ENCODE measurements at regions not wholly inside any gene's neighbourhood (a gene's known extent, or its start where the extent isn't known, plus 50 kb on each side); places are given as distances from the start of the nearest gene placed in this dataset.

DNA sequence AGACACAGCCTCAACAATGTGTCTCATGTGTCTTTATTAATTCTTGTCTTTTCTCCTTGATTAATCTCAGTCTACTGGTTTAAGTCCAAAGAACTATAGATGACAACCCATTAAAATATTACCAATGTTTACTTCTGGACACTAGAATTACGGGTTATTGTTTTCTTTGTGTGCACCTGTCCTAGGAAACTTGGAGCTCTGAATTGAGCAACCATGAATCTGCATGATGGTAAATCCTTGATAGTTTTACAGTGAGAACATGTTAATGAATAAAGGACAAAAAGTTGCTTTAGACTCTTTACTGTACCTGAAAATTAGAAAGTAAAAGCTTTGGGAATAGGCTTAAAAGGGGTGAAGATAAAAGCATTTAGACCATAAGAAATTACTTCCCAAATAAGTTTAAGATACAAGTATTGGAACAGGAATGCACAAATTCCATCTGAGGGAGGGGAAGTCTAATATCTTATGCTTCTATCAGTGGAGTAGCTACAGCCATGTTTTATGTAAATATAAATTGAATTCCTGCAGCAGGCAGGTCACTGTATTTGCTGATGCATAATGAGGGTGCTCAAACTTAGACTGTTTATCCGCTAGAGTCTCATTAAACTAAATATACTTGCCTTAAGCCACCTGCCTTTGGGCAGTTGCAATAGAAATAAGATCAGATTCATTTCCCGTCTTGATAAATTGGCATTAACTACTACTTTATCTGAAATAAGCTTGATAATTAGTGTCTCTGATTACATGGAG lies 603.7 kb upstream of the GCFC2 start:
- DNase-seq: no peak

- DNase-seq: no peak
These were observed 601.5 kb upstream of the GCFC2 start for GRCh38 chr2:76312236-76312635.

GRCh38 chr2:76311728-76312127 lies 601.0 kb upstream of the GCFC2 start:
- no peak for DNase-seq

GRCh38 chr2:76310894-76311633 lies 600.3 kb upstream of the GCFC2 start:
- DNase-seq: no peak

GRCh38 chr2:76307495-76307894 lies 596.8 kb upstream of the GCFC2 start:
- DNase-seq: no peak

DNA sequence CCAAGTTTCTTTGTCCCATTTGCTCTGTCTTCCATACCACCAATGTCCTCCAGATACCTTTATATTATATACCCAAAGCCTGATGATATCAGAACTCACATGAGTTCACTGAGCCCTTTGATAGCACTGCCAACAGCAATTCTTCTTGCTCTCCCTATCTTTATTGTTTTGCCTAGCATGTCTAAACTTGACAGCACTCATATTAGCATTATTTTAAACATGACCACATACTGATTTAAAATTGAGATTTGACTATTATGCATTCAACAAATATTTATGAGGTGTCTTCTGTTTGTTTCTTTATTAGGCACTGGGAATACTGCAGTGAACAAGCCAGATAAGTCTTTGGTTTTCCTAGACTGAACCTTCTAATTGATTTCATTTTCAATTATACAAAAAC lies 587.3 kb upstream of the GCFC2 start:
- DNase-seq: no peak

DNA sequence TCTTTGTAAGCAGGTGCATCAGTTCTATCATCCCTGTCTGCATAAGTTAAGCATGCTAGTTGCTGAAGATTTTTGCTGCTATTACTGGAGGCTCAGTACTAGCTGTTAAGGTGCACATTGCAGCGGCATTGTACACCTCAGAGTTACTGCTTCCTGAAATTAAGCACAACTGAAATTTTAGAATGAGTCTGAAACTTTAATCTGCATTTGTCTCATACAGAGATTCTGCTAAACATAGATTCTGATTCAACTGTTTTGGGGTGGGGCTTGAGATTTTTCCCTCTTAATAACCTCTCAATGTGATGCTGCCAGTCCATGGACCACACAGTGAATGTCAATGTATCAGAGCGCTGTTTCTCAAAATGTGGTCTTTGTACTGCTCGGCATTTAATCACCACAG lies 585.7 kb upstream of the GCFC2 start:
- DNase-seq: no peak

DNA sequence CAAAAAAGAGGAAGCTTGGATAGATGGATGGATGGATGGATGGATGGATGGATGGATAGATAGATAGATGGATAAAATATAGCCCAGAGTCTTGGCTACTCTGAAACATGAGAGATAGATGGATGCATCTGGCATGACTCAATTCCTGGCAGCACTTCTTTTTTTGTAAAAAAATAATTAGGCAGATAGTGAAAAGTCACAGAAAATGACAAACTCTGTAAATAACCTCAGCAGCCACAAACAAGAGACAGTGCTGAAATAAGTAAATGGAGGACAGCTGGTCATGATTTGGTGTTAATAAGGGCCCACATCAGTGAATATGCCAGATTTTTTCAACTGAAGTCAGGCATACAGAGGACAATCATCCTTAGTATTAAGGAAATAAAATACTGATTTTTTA lies 585.0 kb upstream of the GCFC2 start:
- no peak for DNase-seq

DNA sequence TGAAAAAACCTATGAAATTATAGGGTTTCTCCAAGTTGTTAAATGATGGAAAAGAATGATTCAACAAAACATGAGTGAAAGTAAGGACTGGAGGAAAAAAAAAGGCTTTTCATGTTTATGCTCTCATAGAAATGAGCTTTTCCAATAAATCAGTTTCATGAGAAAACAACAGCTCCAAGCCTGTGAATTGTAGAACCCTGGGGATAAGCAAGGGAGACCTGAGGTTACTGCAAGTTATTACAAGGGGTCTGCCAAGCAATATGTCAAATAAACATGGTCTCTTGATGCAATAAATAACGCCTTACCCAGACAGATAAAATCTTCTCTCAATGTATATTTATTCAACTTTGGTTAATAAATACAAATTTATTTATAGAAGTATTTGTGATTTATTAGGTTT lies 577.9 kb upstream of the GCFC2 start:
- no peak for DNase-seq

GRCh38 chr2:76288146-76288545 lies 577.4 kb upstream of the GCFC2 start:
- DNase-seq: no peak

DNA sequence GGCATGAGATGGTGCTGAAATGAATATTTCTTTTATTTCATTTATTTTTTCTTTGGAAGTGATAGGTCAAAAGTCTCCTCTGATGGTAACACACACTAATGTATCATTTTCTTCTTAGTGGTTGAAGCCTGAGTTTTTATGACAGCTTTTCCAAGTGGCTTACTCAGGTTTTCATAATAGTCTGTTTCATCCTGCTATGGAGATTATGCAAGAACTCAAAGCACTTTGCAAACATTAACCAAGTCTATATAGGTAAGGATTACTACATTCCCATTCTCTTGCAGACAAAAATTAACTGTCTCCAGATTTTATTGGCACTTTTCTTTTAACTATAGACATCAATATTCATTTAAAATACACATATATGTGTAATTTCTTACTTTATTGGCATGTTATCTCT lies 572.6 kb upstream of the GCFC2 start:
- no peak for DNase-seq

GRCh38 chr2:76281156-76281841 lies 570.6 kb upstream of the GCFC2 start:
- DNase-seq: no peak

DNA sequence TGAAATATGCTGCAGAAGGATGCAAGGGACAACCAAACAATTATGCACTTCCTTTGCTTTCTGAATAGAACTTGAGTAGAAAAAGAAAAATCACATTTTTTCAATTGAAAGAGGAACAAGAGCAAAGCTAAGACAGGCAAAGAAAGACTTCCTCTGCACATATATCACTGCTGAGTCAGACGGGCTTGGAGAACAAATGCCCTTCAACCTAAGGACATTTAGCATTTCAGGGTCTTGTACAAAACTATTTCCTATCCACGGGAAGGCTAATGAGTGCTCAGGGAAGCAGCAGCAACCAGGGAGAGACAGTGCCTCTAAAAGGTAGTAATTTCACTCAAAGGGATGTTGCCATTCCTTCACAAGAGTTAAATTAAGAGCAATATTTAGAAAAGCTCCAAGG lies 570.0 kb upstream of the GCFC2 start:
- DNase-seq: no peak

- no peak for DNase-seq
These were observed 568.4 kb upstream of the GCFC2 start for GRCh38 chr2:76279142-76279541.

GRCh38 chr2:76275788-76276187 lies 565.1 kb upstream of the GCFC2 start:
- DNase-seq: no peak

- DNase-seq: no peak
These were observed 564.0 kb upstream of the GCFC2 start for GRCh38 chr2:76274676-76275075.

DNA sequence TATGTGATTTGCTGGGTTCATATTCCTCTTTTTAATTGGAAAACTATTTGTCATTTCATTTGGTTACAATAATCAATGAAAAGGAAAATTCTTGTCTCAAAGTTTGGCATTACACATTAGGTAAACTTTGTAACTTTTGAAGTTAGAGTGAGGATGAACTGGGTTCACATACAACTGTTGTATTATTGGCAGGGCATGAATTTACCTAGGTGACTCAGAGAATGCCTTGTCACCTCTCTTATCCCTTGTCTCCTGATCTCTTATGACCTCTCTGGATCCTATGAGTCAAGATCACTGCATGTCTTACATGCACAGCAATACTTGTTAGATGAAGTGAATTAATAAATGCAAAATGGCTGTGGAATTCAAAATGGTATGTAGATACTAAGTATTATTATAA lies 563.4 kb upstream of the GCFC2 start:
- DNase-seq: no peak

DNA sequence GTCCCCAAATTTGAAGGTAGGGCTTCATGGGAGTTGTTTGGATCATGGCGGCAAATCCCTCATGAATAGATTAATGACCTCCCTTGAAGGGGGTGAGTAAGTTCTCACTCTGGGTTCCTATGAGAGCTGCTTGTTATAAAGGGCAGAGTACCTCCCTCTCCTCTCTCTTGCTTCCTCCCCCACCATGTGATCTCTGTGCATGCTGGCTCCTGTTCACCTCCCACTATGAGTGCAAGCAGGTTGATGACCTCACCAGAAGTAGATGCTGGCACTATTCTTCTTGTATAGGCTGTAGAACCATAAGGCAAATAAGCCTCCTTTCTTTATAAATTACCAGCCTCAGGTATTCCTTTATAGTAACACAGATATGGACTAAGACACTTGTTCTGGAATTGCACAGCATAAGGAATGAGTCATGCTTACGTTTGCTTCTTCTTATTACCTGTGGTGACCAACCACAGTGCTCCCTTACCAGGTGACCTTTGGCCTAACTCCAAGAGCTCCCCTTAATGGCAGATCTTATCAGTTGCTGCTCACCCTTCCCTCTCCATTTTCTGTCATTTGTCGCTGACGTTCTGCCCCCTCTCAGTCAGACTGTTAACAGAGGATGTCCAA lies 559.5 kb upstream of the GCFC2 start:
- no peak for DNase-seq

- DNase-seq: no peak
These were observed 558.3 kb upstream of the GCFC2 start for GRCh38 chr2:76268902-76269620.

- no peak for DNase-seq
These were observed 557.8 kb upstream of the GCFC2 start for GRCh38 chr2:76268484-76268883.

- DNase-seq: no peak
These were observed 547.1 kb upstream of the GCFC2 start for GRCh38 chr2:76257802-76258201.

DNA sequence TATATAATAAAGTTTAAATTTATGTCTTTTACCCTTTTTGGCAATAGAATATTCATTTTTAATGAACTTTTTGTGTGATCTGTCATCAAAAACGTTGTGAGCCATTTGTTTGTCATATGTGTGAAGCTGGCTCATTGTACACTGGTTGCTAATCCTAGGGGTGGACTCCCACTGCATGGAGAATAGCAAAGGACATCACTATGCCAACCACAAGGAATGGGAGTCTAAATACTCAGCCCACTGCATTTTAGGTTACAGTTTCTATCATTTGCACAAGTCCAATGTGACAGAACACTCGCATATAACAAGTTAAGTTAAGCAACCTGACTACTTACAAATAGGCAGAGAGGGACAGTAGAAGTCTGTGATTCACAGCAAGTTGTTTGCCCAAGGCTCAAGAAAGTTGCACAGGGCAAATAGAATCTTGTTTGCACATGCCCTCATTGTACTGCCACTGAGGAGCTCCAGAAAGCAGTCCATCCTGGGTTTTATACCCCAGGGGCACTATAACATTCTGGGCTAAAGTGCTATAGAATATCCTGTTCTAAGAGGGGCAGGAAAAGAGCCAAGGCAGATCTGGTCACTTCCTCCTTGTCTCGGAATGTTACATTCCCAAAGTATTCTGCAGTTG lies 545.9 kb upstream of the GCFC2 start:
- DNase-seq: no peak

All from activated T-cell treated with anti-CD3 and anti-CD28 coated beads, Interleukin-2, amount 50 U/mL, for 48 hours (primary cell).